ENCODE measurements at regions not wholly inside any gene's neighbourhood (a gene's known extent, or its start where the extent isn't known, plus 50 kb on each side); places are given as distances from the start of the nearest gene placed in this dataset.

DNA sequence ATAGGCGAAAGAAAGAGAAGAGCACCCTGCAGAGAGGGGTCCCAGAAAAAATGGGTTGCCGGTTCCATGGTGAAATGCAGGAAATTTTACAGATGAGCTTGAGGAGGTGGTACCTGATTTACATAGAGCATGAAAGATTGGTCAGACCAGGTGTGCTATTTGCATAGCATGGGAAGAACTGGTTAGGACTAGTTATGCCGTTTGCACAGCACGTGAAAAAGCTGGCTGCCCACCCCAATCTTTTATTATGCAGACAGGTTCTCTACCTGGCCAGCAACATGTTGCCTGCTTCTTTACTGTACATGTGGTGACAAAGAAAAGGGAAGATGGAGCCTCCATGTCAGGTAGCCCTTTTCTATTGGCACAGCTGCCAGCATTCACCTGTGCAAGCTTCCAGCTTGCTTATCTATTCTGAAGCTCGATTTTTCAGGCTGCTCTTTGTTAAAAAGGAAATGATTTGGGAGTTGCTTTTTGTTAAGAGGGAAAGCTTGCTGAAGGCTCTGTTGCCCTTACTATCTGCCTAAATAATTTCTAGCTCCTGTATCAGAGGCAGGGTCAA is 62.9 kb upstream of the ELK3 start:
- no peak overlapping the region for H3K9ac ChIP-seq (ENCODE audit: control insufficient read depth, extremely low read depth, insufficient read depth, low read length)
- no peaks in the 10 kb centered on the region for H4K20me1 ChIP-seq (ENCODE audit: control insufficient read depth, extremely low read depth, insufficient read depth, low read length)
- dilution Hi-C loops (cut with MboI; ENCODE audit: extremely low pct_ligation_motif_present, low sequenced_read_pairs) = no loop called here
- no peaks in the 10 kb centered on the region for H3K79me2 ChIP-seq (ENCODE audit: control insufficient read depth, insufficient read depth, low read length)
- no peak overlapping the region for H3K4me3 ChIP-seq (ENCODE audit: control insufficient read depth in 2 of 3, extremely low read depth in 1 of 3, insufficient read depth in 2 of 3, low read depth in 1 of 3, low read length in 3 of 3)
- FAIRE-seq (no peak), DNase-seq (ENCODE audit: low read depth, low spot score) (no peak)
- no peaks in the 10 kb centered on the region for H3K4me1 ChIP-seq (ENCODE audit: control insufficient read depth, extremely low read depth, insufficient read depth, low read length)
- H3K27me3 ChIP-seq (ENCODE audit: control insufficient read depth, extremely low read depth, insufficient read depth, low read length) = no peaks in the 10 kb centered on the region
- no peaks in the 10 kb centered on the region for H3K9me1 ChIP-seq (ENCODE audit: control insufficient read depth, extremely low read depth, insufficient read depth, low read length)
- H2AFZ ChIP-seq (ENCODE audit: control insufficient read depth, low read length) = no peak overlapping the region
- no peaks in the 10 kb centered on the region for H3K36me3 ChIP-seq (ENCODE audit: control insufficient read depth in 2 of 2, extremely low read depth in 1 of 2, insufficient read depth in 2 of 2, low read length in 2 of 2)
- H3K4me2 ChIP-seq (ENCODE audit: control insufficient read depth, extremely low read depth, insufficient read depth, low read depth, low read length) = no peak overlapping the region
- H3K9me3 ChIP-seq (ENCODE audit: control insufficient read depth, low read depth, low read length) = no peaks in the 10 kb centered on the region
- TF ChIP-seq, protein P1, sequence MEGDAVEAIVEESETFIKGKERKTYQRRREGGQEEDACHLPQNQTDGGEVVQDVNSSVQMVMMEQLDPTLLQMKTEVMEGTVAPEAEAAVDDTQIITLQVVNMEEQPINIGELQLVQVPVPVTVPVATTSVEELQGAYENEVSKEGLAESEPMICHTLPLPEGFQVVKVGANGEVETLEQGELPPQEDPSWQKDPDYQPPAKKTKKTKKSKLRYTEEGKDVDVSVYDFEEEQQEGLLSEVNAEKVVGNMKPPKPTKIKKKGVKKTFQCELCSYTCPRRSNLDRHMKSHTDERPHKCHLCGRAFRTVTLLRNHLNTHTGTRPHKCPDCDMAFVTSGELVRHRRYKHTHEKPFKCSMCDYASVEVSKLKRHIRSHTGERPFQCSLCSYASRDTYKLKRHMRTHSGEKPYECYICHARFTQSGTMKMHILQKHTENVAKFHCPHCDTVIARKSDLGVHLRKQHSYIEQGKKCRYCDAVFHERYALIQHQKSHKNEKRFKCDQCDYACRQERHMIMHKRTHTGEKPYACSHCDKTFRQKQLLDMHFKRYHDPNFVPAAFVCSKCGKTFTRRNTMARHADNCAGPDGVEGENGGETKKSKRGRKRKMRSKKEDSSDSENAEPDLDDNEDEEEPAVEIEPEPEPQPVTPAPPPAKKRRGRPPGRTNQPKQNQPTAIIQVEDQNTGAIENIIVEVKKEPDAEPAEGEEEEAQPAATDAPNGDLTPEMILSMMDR (optimal IDR thresholded peaks at IDR 0.05 in 1 of 3, IDR thresholded peaks at IDR 0.05 in 1 of 3, conservative IDR thresholded peaks at IDR 0.05 in 1 of 3; ENCODE audit: extremely low read depth in 1 of 3, insufficient read depth in 2 of 3, low read length in 3 of 3) = no peak
- TF ChIP-seq EZH2 (IDR thresholded peaks at IDR 0.05; ENCODE audit: low read length) = no peak
- no peak overlapping the region for H3K27ac ChIP-seq (ENCODE audit: control insufficient read depth, insufficient read depth, low read length)

DNA sequence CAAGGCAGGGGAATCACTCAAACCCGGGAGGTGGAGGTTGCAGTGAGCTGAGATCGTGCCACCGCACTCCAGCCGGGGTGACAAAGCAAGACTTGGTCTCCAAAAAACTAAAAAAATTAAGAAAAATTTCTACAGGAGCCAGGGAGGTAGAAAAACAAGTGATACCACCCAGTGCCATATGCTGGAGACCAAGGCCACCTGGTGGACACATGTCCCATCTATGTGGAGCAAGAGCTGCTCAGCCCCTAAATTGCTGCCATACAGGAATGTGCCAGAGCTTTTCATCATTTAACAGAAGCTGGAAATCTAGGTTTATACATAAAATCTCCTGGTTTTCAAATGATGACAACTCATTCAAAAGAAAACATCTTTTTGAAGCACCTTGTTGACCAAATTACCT is 61.4 kb upstream of the ELK3 start:
- no peak overlapping the region for H3K9ac ChIP-seq (ENCODE audit: control insufficient read depth, extremely low read depth, insufficient read depth, low read length)
- no peaks in the 10 kb centered on the region for H3K27me3 ChIP-seq (ENCODE audit: control insufficient read depth, extremely low read depth, insufficient read depth, low read length)
- H3K4me1 ChIP-seq (ENCODE audit: control insufficient read depth, extremely low read depth, insufficient read depth, low read length) = no peaks in the 10 kb centered on the region
- no peak overlapping the region for H3K4me3 ChIP-seq (ENCODE audit: control insufficient read depth in 2 of 3, extremely low read depth in 1 of 3, insufficient read depth in 2 of 3, low read depth in 1 of 3, low read length in 3 of 3)
- no peaks in the 10 kb centered on the region for H3K79me2 ChIP-seq (ENCODE audit: control insufficient read depth, insufficient read depth, low read length)
- FAIRE-seq (no peak), DNase-seq (ENCODE audit: low read depth, low spot score) (no peak)
- H3K4me2 ChIP-seq (ENCODE audit: control insufficient read depth, extremely low read depth, insufficient read depth, low read depth, low read length) = no peak overlapping the region
- H3K36me3 ChIP-seq (ENCODE audit: control insufficient read depth in 2 of 2, extremely low read depth in 1 of 2, insufficient read depth in 2 of 2, low read length in 2 of 2) = no peaks in the 10 kb centered on the region
- TF ChIP-seq EZH2 (IDR thresholded peaks at IDR 0.05; ENCODE audit: low read length) = no peak
- TF ChIP-seq, protein P1 (optimal IDR thresholded peaks at IDR 0.05 in 1 of 3, IDR thresholded peaks at IDR 0.05 in 1 of 3, conservative IDR thresholded peaks at IDR 0.05 in 1 of 3; ENCODE audit: extremely low read depth in 1 of 3, insufficient read depth in 2 of 3, low read length in 3 of 3) = peak in 2 of 3 experiments; percentile 8 to 55
- no peaks in the 10 kb centered on the region for H4K20me1 ChIP-seq (ENCODE audit: control insufficient read depth, extremely low read depth, insufficient read depth, low read length)
- H3K9me1 ChIP-seq (ENCODE audit: control insufficient read depth, extremely low read depth, insufficient read depth, low read length) = no peaks in the 10 kb centered on the region
- dilution Hi-C loops (cut with MboI; ENCODE audit: extremely low pct_ligation_motif_present, low sequenced_read_pairs) = no loop called here
- no peak overlapping the region for H2AFZ ChIP-seq (ENCODE audit: control insufficient read depth, low read length)
- H3K9me3 ChIP-seq (ENCODE audit: control insufficient read depth, low read depth, low read length) = no peaks in the 10 kb centered on the region
- no peak overlapping the region for H3K27ac ChIP-seq (ENCODE audit: control insufficient read depth, insufficient read depth, low read length)

Data from keratinocyte (primary cell).